Glutamatergic neuron (in vitro differentiated cells): ENCODE measurements at regions not wholly inside any gene's neighbourhood (a gene's known extent, or its start where the extent isn't known, plus 50 kb on each side); places are given as distances from the start of the nearest gene placed in this dataset.

Experiments
- DNase-seq: peaks from one replicate; pipeline ENCODE4 v3.0.0; 2022
- H3K27ac Mint-ChIP-seq: one replicate; pipeline ENCODE4 v1.8.0; 2020; ENCODE audit warnings: mild to moderate bottlenecking, mixed read lengths, inconsistent platforms; ENCODE audit not compliant: unreplicated experiment
- H3K27me3 Mint-ChIP-seq: one replicate; pipeline ENCODE4 v1.8.0; 2020; ENCODE audit warnings: mild to moderate bottlenecking, moderate library complexity, mixed read lengths, inconsistent platforms; ENCODE audit not compliant: unreplicated experiment
- H3K36me3 Mint-ChIP-seq: one replicate; pipeline ENCODE4 v1.8.0; 2020; ENCODE audit warnings: mild to moderate bottlenecking, mixed read lengths, inconsistent platforms; ENCODE audit not compliant: unreplicated experiment
- H3K4me1 Mint-ChIP-seq: one replicate; pipeline ENCODE4 v1.8.0; 2020; ENCODE audit warnings: mild to moderate bottlenecking, low read depth, mixed read lengths, inconsistent platforms; ENCODE audit not compliant: unreplicated experiment
- H3K4me3 Mint-ChIP-seq: one replicate; pipeline ENCODE4 v1.8.0; 2020; ENCODE audit warnings: mild to moderate bottlenecking, mixed read lengths, inconsistent platforms; ENCODE audit not compliant: unreplicated experiment
- H3K9me3 Mint-ChIP-seq: one replicate; pipeline ENCODE4 v1.8.0; 2020; ENCODE audit warnings: mild to moderate bottlenecking, moderate library complexity, mixed read lengths, inconsistent platforms; ENCODE audit not compliant: unreplicated experiment
- TF ChIP-seq, protein P1 (sequence below): fragments of 200-600 bp; sonication (generic); IDR thresholded peaks from one replicate; pipeline ENCODE4 v1.5.0; 2021; ENCODE audit not compliant: partially characterized antibody, unreplicated experiment

DNA sequence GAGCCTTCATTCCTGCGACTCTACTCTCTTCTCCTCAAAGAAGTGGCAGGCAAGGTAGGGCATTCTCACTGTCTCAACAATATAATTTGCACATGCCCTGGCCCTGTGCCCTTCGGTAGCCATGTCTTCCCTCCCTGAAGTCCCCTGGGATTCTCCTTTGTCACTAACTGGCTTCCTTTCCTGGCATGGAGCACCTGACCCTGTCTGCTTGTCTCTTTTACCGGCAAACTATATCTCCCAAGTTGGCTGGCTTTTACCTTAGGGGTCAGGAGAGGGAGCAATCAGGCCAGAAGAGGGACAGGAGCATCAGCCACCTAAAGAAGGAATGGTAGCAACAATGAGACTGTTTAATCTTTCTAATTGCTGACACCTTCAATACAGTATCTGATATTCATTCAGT lies 51.9 kb upstream of the RMDN2 start:
- TF ChIP-seq, protein P1, sequence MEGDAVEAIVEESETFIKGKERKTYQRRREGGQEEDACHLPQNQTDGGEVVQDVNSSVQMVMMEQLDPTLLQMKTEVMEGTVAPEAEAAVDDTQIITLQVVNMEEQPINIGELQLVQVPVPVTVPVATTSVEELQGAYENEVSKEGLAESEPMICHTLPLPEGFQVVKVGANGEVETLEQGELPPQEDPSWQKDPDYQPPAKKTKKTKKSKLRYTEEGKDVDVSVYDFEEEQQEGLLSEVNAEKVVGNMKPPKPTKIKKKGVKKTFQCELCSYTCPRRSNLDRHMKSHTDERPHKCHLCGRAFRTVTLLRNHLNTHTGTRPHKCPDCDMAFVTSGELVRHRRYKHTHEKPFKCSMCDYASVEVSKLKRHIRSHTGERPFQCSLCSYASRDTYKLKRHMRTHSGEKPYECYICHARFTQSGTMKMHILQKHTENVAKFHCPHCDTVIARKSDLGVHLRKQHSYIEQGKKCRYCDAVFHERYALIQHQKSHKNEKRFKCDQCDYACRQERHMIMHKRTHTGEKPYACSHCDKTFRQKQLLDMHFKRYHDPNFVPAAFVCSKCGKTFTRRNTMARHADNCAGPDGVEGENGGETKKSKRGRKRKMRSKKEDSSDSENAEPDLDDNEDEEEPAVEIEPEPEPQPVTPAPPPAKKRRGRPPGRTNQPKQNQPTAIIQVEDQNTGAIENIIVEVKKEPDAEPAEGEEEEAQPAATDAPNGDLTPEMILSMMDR, result no peak
- Mint-ChIP-seq H3K9me3 (peaks cover 1% of the 10 kb centered on the region), H3K4me1 (peaks cover 17% of the 10 kb centered on the region), H3K27me3 (peaks cover 3% of the 10 kb centered on the region), H3K4me3 (peak overlapping the region; percentile 4), H3K36me3 (no peaks in the 10 kb centered on the region), H3K27ac (no peak overlapping the region)
- no peak for DNase-seq

DNA sequence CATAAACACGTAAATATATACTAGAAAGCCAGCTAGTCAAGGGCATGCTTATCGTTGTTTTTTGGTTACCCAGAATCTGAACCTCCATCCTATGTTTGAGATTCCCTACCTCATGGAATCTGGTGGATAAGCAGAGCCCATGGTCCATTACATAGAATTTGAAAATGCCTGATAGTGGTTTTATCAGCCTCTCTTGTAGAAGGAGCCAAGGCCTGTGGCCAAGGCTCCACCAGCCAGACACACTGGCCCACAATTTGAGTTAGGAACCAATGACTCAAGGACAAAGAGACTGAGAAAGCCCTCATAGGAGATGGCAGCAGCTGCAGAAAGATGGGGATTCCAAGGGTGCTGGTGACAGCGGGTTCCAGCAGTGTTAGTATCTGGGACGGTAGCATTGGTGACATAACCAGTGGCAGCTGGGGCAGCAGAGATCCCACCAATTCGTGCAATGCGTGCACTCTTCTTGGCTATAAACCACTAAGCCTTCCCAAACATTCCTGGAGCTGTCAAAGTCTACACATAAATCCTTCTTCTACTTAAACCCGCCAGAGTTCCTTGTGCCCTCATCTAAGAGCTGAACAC lies 51.2 kb upstream of the RMDN2 start:
- Mint-ChIP-seq H3K27me3 (peaks cover 3% of the 10 kb centered on the region), H3K9me3 (peaks cover 1% of the 10 kb centered on the region), H3K27ac (no peak overlapping the region), H3K36me3 (no peaks in the 10 kb centered on the region), H3K4me3 (no peak overlapping the region), H3K4me1 (peaks cover 17% of the 10 kb centered on the region)
- no peak for DNase-seq
- TF ChIP-seq, protein P1, result no peak

DNA sequence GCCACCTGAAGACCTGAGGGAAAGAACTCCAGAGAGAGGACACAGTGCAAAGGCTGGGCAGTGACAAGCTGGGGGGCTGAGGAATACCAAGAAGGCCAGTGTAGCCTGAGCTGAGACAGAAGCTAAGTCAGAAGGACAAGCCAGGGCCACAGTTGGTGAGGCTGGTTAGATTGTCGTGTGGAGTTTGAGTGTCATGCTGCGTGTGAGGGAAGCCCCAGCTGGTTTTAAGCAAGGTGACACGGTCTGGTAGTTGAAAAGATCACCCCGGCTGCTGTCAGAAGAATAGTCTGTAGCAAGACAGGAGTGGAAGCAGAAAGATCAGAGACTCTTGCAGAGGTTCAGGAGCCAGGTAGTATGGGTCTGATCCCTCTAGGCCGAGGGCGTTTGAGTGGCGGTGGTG lies 50.6 kb upstream of the RMDN2 start:
- Mint-ChIP-seq H3K9me3 (peaks cover 1% of the 10 kb centered on the region), H3K4me3 (peak overlapping the region; percentile 37), H3K36me3 (no peaks in the 10 kb centered on the region)

More for the DNA sequence above, 50.6 kb upstream of the RMDN2 start:
- Mint-ChIP-seq H3K27me3 (peaks cover 3% of the 10 kb centered on the region), H3K4me1 (peaks cover 17% of the 10 kb centered on the region), H3K27ac (no peak overlapping the region)
- TF ChIP-seq, protein P1, result no peak
- DNase-seq, result no peak
